ENCODE measurements at regions not wholly inside any gene's neighbourhood (a gene's known extent, or its start where the extent isn't known, plus 50 kb on each side); places are given as distances from the start of the nearest gene placed in this dataset.

- no peaks in the 10 kb centered on the region for H3K4me1 ChIP-seq (ENCODE audit: control insufficient read depth in 1 of 2, low read depth in 2 of 2)
- TF ChIP-seq, protein P1, sequence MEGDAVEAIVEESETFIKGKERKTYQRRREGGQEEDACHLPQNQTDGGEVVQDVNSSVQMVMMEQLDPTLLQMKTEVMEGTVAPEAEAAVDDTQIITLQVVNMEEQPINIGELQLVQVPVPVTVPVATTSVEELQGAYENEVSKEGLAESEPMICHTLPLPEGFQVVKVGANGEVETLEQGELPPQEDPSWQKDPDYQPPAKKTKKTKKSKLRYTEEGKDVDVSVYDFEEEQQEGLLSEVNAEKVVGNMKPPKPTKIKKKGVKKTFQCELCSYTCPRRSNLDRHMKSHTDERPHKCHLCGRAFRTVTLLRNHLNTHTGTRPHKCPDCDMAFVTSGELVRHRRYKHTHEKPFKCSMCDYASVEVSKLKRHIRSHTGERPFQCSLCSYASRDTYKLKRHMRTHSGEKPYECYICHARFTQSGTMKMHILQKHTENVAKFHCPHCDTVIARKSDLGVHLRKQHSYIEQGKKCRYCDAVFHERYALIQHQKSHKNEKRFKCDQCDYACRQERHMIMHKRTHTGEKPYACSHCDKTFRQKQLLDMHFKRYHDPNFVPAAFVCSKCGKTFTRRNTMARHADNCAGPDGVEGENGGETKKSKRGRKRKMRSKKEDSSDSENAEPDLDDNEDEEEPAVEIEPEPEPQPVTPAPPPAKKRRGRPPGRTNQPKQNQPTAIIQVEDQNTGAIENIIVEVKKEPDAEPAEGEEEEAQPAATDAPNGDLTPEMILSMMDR (IDR thresholded peaks at IDR 0.05): no peak
- ATAC-seq (ENCODE audit: insufficient number of reproducible peaks, low FRiP score, low read depth): no peak
Measured at GRCh38 chr18:39741755-39742466, 2176.3 kb upstream of the CELF4 start.

DNA sequence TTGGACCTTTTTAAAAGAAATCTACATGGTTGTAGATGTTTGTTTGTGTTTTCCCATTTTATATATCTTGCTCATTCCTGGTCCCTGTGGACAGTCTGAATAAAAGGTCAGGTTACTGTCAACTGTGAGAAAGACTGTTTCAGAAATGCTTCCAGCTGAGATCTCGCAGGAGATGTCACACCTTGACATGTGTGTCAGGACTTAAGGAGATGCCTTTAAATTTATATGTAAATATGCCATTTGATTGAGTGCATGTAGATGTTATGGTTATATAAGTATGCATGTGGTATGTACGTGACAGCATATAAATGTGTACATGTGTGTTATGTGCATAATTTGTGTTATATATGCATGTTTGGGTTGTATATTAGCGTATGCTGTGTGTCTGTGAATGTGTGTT lies 2172.3 kb upstream of the CELF4 start:
- no peaks in the 10 kb centered on the region for H3K4me1 ChIP-seq (ENCODE audit: control insufficient read depth in 1 of 2, low read depth in 2 of 2)
- TF ChIP-seq, protein P1 (IDR thresholded peaks at IDR 0.05): no peak
- ATAC-seq (ENCODE audit: insufficient number of reproducible peaks, low FRiP score, low read depth) (no peak), DNase-seq (ENCODE audit: low spot score) (no peak)
- H3K27ac ChIP-seq: no peak overlapping the region
- no peaks in the 10 kb centered on the region for H3K9me3 ChIP-seq
- H3K27me3 ChIP-seq (replicated peaks; ENCODE audit: insufficient read depth): no peaks in the 10 kb centered on the region
- no peak overlapping the region for H3K4me3 ChIP-seq
- no peaks in the 10 kb centered on the region for H3K36me3 ChIP-seq

More at GRCh38 chr18:39741755-39742466, 2176.3 kb upstream of the CELF4 start:
- no peak overlapping the region for H3K27ac ChIP-seq
- no peak for DNase-seq (ENCODE audit: low spot score)
- no peaks in the 10 kb centered on the region for H3K36me3 ChIP-seq
- no peaks in the 10 kb centered on the region for H3K27me3 ChIP-seq (replicated peaks; ENCODE audit: insufficient read depth)
- no peak overlapping the region for H3K4me3 ChIP-seq
- H3K9me3 ChIP-seq: no peaks in the 10 kb centered on the region

- no peaks in the 10 kb centered on the region for H3K4me1 ChIP-seq (ENCODE audit: control insufficient read depth in 1 of 2, low read depth in 2 of 2)
- H3K4me3 ChIP-seq: no peak overlapping the region
- no peak for ATAC-seq (ENCODE audit: insufficient number of reproducible peaks, low FRiP score, low read depth)
- TF ChIP-seq, protein P1 (IDR thresholded peaks at IDR 0.05): no peak
- no peaks in the 10 kb centered on the region for H3K36me3 ChIP-seq
- no peaks in the 10 kb centered on the region for H3K9me3 ChIP-seq
- H3K27me3 ChIP-seq (replicated peaks; ENCODE audit: insufficient read depth): no peaks in the 10 kb centered on the region
- H3K27ac ChIP-seq: no peak overlapping the region
- DNase-seq (ENCODE audit: low spot score): no peak
Measured at GRCh38 chr18:39732918-39733317, 2167.3 kb upstream of the CELF4 start.

- DNase-seq (ENCODE audit: low spot score) (no peak), ATAC-seq (ENCODE audit: insufficient number of reproducible peaks, low FRiP score, low read depth) (no peak)
- Histone ChIP-seq H3K36me3 (no peaks in the 10 kb centered on the region), H3K27me3 (replicated peaks; ENCODE audit: insufficient read depth) (no peaks in the 10 kb centered on the region), H3K4me1 (ENCODE audit: control insufficient read depth in 1 of 2, low read depth in 2 of 2) (no peaks in the 10 kb centered on the region), H3K27ac (no peak overlapping the region), H3K9me3 (no peaks in the 10 kb centered on the region), H3K4me3 (no peak overlapping the region)
- TF ChIP-seq, protein P1 (IDR thresholded peaks at IDR 0.05): no peak
Measured at GRCh38 chr18:39730606-39731005, 2165.0 kb upstream of the CELF4 start.

- ATAC-seq (ENCODE audit: insufficient number of reproducible peaks, low FRiP score, low read depth) (no peak), DNase-seq (ENCODE audit: low spot score) (no peak)
- H3K27me3 ChIP-seq (replicated peaks; ENCODE audit: insufficient read depth): no peaks in the 10 kb centered on the region
- H3K4me3 ChIP-seq: no peak overlapping the region
- no peaks in the 10 kb centered on the region for H3K36me3 ChIP-seq
- no peaks in the 10 kb centered on the region for H3K4me1 ChIP-seq (ENCODE audit: control insufficient read depth in 1 of 2, low read depth in 2 of 2)
- no peaks in the 10 kb centered on the region for H3K9me3 ChIP-seq
- TF ChIP-seq, protein P1 (IDR thresholded peaks at IDR 0.05): no peak
- no peak overlapping the region for H3K27ac ChIP-seq
Measured at GRCh38 chr18:39724652-39725051, 2159.1 kb upstream of the CELF4 start.
